Progenitor cell of endocrine pancreas (in vitro differentiated cells): ENCODE measurements at regions not wholly inside any gene's neighbourhood (a gene's known extent, or its start where the extent isn't known, plus 50 kb on each side); places are given as distances from the start of the nearest gene placed in this dataset.

Experiments
- DNase-seq: peaks from one replicate; pipeline ENCODE4 v3.0.0; 2021; ENCODE audit warnings: low spot score; ENCODE audit not compliant: unreplicated experiment
- H3K27ac Mint-ChIP-seq: 2 replicates; pipeline ENCODE4 v1.8.0; 2021; ENCODE audit warnings: mild to moderate bottlenecking, moderate library complexity, mixed read lengths
- H3K27me3 Mint-ChIP-seq: 2 replicates; pipeline ENCODE4 v1.8.0; 2021; ENCODE audit warnings: mixed read lengths
- H3K36me3 Mint-ChIP-seq: 2 replicates; pipeline ENCODE4 v1.8.0; 2022; ENCODE audit warnings: mixed read lengths; ENCODE audit not compliant: insufficient read depth
- H3K4me1 Mint-ChIP-seq: 2 replicates; pipeline ENCODE4 v1.8.0; 2021; ENCODE audit warnings: low read depth, mixed read lengths
- H3K4me3 Mint-ChIP-seq: 2 replicates; pipeline ENCODE4 v1.8.0; 2021; ENCODE audit warnings: low read depth, mild to moderate bottlenecking, moderate library complexity, mixed read lengths
- H3K9me3 Mint-ChIP-seq: 2 replicates; pipeline ENCODE4 v1.8.0; 2021; ENCODE audit warnings: low read depth, mixed read lengths
- CTCF ChIP-seq: fragments of 200-600 bp; sonication (generic); IDR thresholded peaks from one replicate; pipeline ENCODE4 v1.5.0; 2021; ENCODE audit warnings: antibody characterized with exemption, mild to moderate bottlenecking; ENCODE audit not compliant: unreplicated experiment

DNA sequence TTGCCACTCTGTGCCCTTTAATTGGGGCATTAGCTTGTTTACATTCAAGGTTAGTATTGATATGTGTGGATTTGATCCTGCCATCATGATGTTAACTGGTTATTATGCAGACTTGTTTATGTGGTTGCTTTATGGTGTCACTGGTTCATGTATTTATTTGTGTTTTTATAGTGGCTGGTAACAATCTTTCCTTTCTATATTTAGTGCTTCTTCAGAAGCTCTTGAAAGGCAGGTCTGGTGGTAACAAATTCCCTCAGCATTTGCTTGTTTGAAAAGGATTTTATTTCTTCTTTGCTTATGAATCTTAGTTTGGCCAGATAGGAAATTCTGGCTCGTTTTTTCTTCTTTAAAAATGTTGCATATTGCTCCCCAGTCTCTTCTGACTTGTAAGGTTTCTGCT lies 215.4 kb downstream of the ZC3H11B start:
- TF ChIP-seq CTCF, result no peak
- Mint-ChIP-seq H3K4me3 (no peak overlapping the region), H3K36me3 (peaks cover 19% of the 10 kb centered on the region), H3K27me3 (no peaks in the 10 kb centered on the region), H3K9me3 (peaks cover 41% of the 10 kb centered on the region), H3K27ac (no peak overlapping the region), H3K4me1 (peaks cover 3% of the 10 kb centered on the region)
- DNase-seq, result no peak

DNA sequence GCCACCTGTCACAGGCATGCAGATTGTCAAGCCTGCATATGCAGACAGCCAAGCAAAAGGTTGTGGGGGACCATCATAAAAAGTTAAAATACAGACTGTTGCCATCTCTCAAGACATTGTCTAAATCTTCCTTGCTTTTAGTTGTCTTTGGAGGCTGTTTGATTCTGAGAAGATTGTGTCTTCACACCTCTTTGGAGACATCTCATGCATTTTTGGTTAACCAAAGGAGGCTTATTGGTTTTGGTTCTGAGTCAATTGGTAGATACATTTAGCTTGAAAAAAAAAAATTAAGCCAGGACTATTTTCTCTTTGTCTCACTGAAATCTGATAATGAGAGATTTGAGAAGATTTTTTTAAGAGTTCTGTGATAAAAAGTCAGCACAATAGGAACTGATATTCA lies 217.6 kb downstream of the LYPLAL1 start:
- Mint-ChIP-seq H3K9me3 (peaks cover 27% of the 10 kb centered on the region), H3K36me3 (peaks cover 17% of the 10 kb centered on the region), H3K27ac (no peak overlapping the region), H3K4me3 (no peak overlapping the region), H3K27me3 (no peaks in the 10 kb centered on the region), H3K4me1 (peaks cover 27% of the 10 kb centered on the region)
- DNase-seq, result no peak
- TF ChIP-seq CTCF, result no peak

DNA sequence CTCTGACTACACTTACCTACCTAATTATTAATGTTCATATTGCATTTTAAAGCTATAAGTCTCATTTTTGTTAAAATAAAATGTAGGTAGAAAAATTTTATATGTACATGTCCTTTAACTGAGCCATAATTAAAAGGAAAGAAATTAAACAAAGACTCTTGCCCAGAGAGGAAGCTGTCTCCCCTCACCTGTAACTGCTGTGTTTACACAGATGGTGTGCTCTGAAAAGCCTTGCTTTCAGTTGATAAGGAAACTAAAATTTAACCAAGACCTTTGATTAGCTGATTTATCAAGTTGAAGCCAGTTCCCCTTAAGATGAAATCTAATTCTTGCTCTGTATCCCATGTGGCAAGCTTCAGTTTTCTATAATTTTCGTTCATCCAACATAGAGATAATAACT lies 213.5 kb downstream of the LYPLAL1 start:
- Mint-ChIP-seq H3K36me3 (peaks cover 5% of the 10 kb centered on the region), H3K9me3 (peaks cover 7% of the 10 kb centered on the region), H3K4me3 (no peak overlapping the region), H3K4me1 (peaks cover 27% of the 10 kb centered on the region), H3K27ac (peak overlapping the region; percentile 26), H3K27me3 (no peaks in the 10 kb centered on the region)
- DNase-seq, result no peak
- TF ChIP-seq CTCF, result no peak

DNA sequence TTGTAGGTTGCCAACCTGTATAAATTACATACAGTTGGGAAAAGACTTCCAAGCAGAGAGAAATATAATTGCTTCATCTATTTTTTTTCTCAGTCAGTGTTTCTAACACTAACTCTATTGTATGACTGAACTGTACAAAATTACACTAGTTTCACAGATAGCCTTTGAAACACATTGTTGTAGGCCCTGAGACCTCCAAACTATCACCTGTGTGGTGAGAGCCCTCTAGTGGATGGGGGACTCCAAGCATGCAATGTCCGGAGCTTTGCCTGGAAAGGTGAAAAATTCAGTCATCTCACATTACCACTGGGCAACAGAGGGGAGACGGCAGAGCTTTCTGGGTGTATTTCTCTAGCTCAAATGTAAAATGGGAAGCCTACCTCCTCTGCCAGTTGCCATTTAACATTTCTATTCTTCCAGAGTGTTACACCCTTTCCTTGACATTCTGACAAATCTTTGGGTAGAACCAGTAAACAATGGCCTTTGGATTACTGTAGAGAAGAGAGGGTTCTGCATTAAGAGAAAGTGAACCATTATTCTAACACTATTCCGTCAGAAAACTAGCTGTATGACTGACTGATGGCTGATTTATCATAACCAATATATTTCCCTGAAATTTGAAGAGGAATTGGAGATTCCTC lies 212.2 kb downstream of the LYPLAL1 start:
- Mint-ChIP-seq H3K9me3 (peaks cover 7% of the 10 kb centered on the region), H3K4me1 (peaks cover 21% of the 10 kb centered on the region), H3K4me3 (no peak overlapping the region), H3K27me3 (no peaks in the 10 kb centered on the region), H3K27ac (no peak overlapping the region), H3K36me3 (no peaks in the 10 kb centered on the region)
- peak; percentile 67 for TF ChIP-seq CTCF
- peak; percentile 11 for DNase-seq

DNA sequence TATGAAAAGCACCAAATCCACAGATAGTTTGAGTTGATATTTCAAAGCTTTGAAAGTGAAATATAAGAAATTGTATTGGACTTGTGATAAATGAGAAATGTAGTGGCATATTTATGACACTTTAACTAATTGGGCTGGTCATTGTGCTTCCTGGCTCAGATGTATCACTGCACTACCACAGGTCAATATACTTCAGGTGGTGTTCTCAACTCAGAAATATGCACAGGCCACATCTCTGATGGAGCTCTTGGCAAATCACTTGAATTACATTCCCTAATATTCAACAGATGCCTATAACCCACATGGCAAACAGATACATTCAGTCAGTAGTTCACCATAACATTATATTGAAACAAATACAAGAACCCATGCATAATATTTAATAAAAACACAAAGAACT lies 209.6 kb downstream of the LYPLAL1 start:
- no peak for TF ChIP-seq CTCF
- no peak overlapping the region for H3K27ac Mint-ChIP-seq
- H3K27me3 Mint-ChIP-seq, result no peaks in the 10 kb centered on the region
- DNase-seq, result no peak
- peaks cover 8% of the 10 kb centered on the region for H3K9me3 Mint-ChIP-seq
- H3K4me1 Mint-ChIP-seq, result peaks cover 16% of the 10 kb centered on the region
- no peaks in the 10 kb centered on the region for H3K36me3 Mint-ChIP-seq
- H3K4me3 Mint-ChIP-seq, result no peak overlapping the region
